ENCODE measurements at regions not wholly inside any gene's neighbourhood (a gene's known extent, or its start where the extent isn't known, plus 50 kb on each side); places are given as distances from the start of the nearest gene placed in this dataset.

DNA sequence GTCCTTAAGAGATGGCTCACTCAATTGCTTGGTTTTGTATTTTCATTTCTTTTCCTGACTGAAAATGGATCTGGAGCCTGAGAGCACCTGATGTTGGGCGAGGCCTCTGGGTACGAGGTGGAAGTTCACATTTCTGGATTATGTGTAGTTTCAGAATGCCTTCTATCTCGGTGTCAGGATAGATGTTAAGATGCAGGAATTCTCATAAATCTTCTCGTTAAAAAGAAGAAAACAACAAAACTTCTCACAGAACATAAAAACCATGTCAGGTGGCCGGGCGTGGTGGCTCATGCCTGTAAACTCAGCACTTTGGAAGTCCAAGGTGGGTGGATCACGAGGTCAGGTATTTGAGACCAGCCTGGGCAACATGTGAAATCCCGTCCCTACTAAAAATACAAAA, 101.8 kb downstream of the RHOU start:
- TF ChIP-seq, protein P1, sequence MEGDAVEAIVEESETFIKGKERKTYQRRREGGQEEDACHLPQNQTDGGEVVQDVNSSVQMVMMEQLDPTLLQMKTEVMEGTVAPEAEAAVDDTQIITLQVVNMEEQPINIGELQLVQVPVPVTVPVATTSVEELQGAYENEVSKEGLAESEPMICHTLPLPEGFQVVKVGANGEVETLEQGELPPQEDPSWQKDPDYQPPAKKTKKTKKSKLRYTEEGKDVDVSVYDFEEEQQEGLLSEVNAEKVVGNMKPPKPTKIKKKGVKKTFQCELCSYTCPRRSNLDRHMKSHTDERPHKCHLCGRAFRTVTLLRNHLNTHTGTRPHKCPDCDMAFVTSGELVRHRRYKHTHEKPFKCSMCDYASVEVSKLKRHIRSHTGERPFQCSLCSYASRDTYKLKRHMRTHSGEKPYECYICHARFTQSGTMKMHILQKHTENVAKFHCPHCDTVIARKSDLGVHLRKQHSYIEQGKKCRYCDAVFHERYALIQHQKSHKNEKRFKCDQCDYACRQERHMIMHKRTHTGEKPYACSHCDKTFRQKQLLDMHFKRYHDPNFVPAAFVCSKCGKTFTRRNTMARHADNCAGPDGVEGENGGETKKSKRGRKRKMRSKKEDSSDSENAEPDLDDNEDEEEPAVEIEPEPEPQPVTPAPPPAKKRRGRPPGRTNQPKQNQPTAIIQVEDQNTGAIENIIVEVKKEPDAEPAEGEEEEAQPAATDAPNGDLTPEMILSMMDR (IDR thresholded peaks at IDR 0.05): no peak
- TF ChIP-seq POLR2A (IDR thresholded peaks at IDR 0.05): no peak
